ENCODE measurements at regions not wholly inside any gene's neighbourhood (a gene's known extent, or its start where the extent isn't known, plus 50 kb on each side); places are given as distances from the start of the nearest gene placed in this dataset.

DNA sequence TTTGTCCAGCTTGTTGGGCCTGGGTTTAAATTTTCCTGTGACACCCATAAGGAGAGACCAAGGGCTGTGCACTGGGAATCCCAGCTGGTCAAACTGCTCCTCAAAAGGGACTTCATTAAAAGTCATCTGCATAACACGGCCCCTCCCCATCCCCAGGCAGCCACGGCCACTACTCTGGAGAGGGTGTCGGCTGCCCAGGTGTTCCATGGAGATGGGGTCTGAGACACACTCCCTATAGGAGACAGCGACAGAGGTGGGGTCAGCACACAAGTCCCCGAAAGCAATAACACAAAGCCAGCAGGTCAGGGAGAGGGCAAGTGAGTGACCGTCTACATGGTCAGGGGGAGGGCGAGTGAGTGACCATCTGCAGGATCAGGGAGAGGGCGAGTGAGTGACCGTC, 75.6 kb upstream of the BCL11B start:
- H2AFZ ChIP-seq (ENCODE audit: low read length), result no peak overlapping the region
- Mint-ChIP-seq H3K4me3 (no peak overlapping the region; a peak in 1 of 5 replicates), H3K36me3 (ENCODE audit: insufficient read depth in 1 of 3, low read depth in 3 of 3) (no peaks in the 10 kb centered on the region; a peak in 1 of 7 replicates), H3K27ac (0 out of 7 replicates have a peak overlapping the region, but pooled peaks of 1 of the 3 experiments have one; percentile 6), H3K27me3 (ENCODE audit: low read depth) (peaks cover 3% of the 10 kb centered on the region), H3K4me1 (0 out of 4 replicates have a peak, but pooled peaks cover 0 to 2% of the 10 kb centered on the region in 2 experiments), H3K9me3 (no peaks in the 10 kb centered on the region)
- H3K27ac ChIP-seq (ENCODE audit: insufficient read length, low read depth, low read length), result no peak overlapping the region
- H3T11ph ChIP-seq (ENCODE audit: low read length), result no peak overlapping the region
- no peak overlapping the region for H2BK15ac ChIP-seq (ENCODE audit: low read depth, low read length)
- no peaks in the 10 kb centered on the region for H4K20me1 ChIP-seq (ENCODE audit: control insufficient read depth, insufficient read depth, insufficient read length)
- H3K79me2 ChIP-seq (ENCODE audit: insufficient read depth, low read length), result no peaks in the 10 kb centered on the region
- no CpG with 5 or more reads among the region's 9 CpGs for WGBS (ENCODE audit: extremely low coverage, insufficient read length, low lambda C conversion rate)
- H4K91ac ChIP-seq (ENCODE audit: insufficient read length, low read depth, low read length), result no peak overlapping the region
- no peak overlapping the region; the same call in 1 of the 2 replicates for H3K14ac ChIP-seq (ENCODE audit: insufficient read depth, low read length)
- H3K4ac ChIP-seq (ENCODE audit: low read depth, low read length), result no peak overlapping the region
- no peaks in the 10 kb centered on the region for H3K79me1 ChIP-seq (ENCODE audit: insufficient read depth, low read depth, low read length, poor library complexity, severe bottlenecking)
- H3K18ac ChIP-seq (ENCODE audit: insufficient read length, low read depth, low read length), result no peak overlapping the region
- no peak overlapping the region for H2BK5ac ChIP-seq (ENCODE audit: insufficient read length, low read length)
- no peak overlapping the region for H2BK12ac ChIP-seq (ENCODE audit: insufficient read length, low read depth, low read length)
- DNase-seq, result no peak
- H2BK120ac ChIP-seq (ENCODE audit: low read depth, low read length, poor library complexity, severe bottlenecking), result no peak overlapping the region
- no peak overlapping the region for H3K23ac ChIP-seq (ENCODE audit: insufficient read length, low read depth, low read length)
- no peaks in the 10 kb centered on the region for H3K9me3 ChIP-seq (ENCODE audit: control insufficient read depth, low read depth, low read length)
- no peak overlapping the region for H4K5ac ChIP-seq (ENCODE audit: insufficient read length, low read depth, low read length)
- no peak overlapping the region for H3K9ac ChIP-seq (ENCODE audit: extremely low read depth, insufficient read length, low read length)
- H2BK20ac ChIP-seq (ENCODE audit: low read depth, low read length, poor library complexity, severe bottlenecking), result no peak overlapping the region
- H3K23me2 ChIP-seq (ENCODE audit: insufficient read length, low read depth, low read length, poor library complexity, severe bottlenecking), result no peaks in the 10 kb centered on the region
- no peak overlapping the region for H4K8ac ChIP-seq (replicated peaks; ENCODE audit: insufficient read length, low read depth, low read length)
- no peak overlapping the region for H3K56ac ChIP-seq (ENCODE audit: insufficient read length, low read depth, low read length)
- no peaks in the 10 kb centered on the region for H3K4me1 ChIP-seq (ENCODE audit: insufficient read depth, low read length)
- H3K27me3 ChIP-seq (ENCODE audit: insufficient read depth, low read length), result no peaks in the 10 kb centered on the region
- no peak overlapping the region for H3K4me2 ChIP-seq (ENCODE audit: insufficient read depth, insufficient read length, low read length)
- TF ChIP-seq CTCF (conservative IDR thresholded peaks at IDR 0.05), result no peak
- H2AK5ac ChIP-seq (ENCODE audit: insufficient read length, low read length), result no peak overlapping the region
